ENCODE measurements at regions not wholly inside any gene's neighbourhood (a gene's known extent, or its start where the extent isn't known, plus 50 kb on each side); places are given as distances from the start of the nearest gene placed in this dataset.

GRCh38 chr4:156663663-156664062 is 307.9 kb downstream of the PDGFC start:
- no peaks in the 10 kb centered on the region for H3K36me3 Mint-ChIP-seq
- no peak overlapping the region for H3K4me3 Mint-ChIP-seq
- ATAC-seq, result no peak
- no peak for DNase-seq (ENCODE audit: low spot score in 2 of 2)
- no peak overlapping the region for H3K27ac Mint-ChIP-seq
- H3K9me3 Mint-ChIP-seq, result peaks cover 7% of the 10 kb centered on the region
- H3K4me1 Mint-ChIP-seq, result no peaks in the 10 kb centered on the region

GRCh38 chr4:156662921-156663320 is 308.7 kb downstream of the PDGFC start:
- no peak overlapping the region for H3K27ac Mint-ChIP-seq
- H3K9me3 Mint-ChIP-seq, result peaks cover 7% of the 10 kb centered on the region
- H3K36me3 Mint-ChIP-seq, result no peaks in the 10 kb centered on the region
- ATAC-seq (no peak), DNase-seq (ENCODE audit: low spot score in 2 of 2) (no peak)
- H3K4me3 Mint-ChIP-seq, result no peak overlapping the region
- H3K4me1 Mint-ChIP-seq, result no peaks in the 10 kb centered on the region

GRCh38 chr4:156661555-156661954 is 310.0 kb downstream of the PDGFC start:
- H3K36me3 Mint-ChIP-seq, result no peaks in the 10 kb centered on the region
- H3K27ac Mint-ChIP-seq, result no peak overlapping the region
- no peak overlapping the region for H3K4me3 Mint-ChIP-seq
- no peak for ATAC-seq
- H3K9me3 Mint-ChIP-seq, result peaks cover 13% of the 10 kb centered on the region
- DNase-seq (ENCODE audit: low spot score in 2 of 2), result no peak
- H3K4me1 Mint-ChIP-seq, result no peaks in the 10 kb centered on the region

- Mint-ChIP-seq H3K4me3 (no peak overlapping the region), H3K4me1 (no peaks in the 10 kb centered on the region), H3K9me3 (peaks cover 9% of the 10 kb centered on the region), H3K27ac (no peak overlapping the region), H3K36me3 (no peaks in the 10 kb centered on the region)
- no peak for DNase-seq (ENCODE audit: low spot score in 2 of 2)
- no peak for ATAC-seq
Measured at GRCh38 chr4:156660465-156660864, 311.1 kb downstream of the PDGFC start.

GRCh38 chr4:156659983-156660382 is 311.6 kb downstream of the PDGFC start:
- ATAC-seq (no peak), DNase-seq (ENCODE audit: low spot score in 2 of 2) (no peak)
- Mint-ChIP-seq H3K4me3 (no peak overlapping the region), H3K9me3 (peaks cover 9% of the 10 kb centered on the region), H3K4me1 (no peaks in the 10 kb centered on the region), H3K27ac (no peak overlapping the region), H3K36me3 (no peaks in the 10 kb centered on the region)

- no peaks in the 10 kb centered on the region for H3K4me1 Mint-ChIP-seq
- no peak for DNase-seq (ENCODE audit: low spot score in 2 of 2)
- ATAC-seq, result no peak
- H3K9me3 Mint-ChIP-seq, result peaks cover 9% of the 10 kb centered on the region
- no peak overlapping the region for H3K4me3 Mint-ChIP-seq
- no peak overlapping the region for H3K27ac Mint-ChIP-seq
- no peaks in the 10 kb centered on the region for H3K36me3 Mint-ChIP-seq
Measured at GRCh38 chr4:156659570-156659969, 312.0 kb downstream of the PDGFC start.

- ATAC-seq, result no peak
- no peak for DNase-seq (ENCODE audit: low spot score in 2 of 2)
- Mint-ChIP-seq H3K4me3 (no peak overlapping the region), H3K9me3 (peaks cover 10% of the 10 kb centered on the region), H3K27ac (no peak overlapping the region), H3K4me1 (no peaks in the 10 kb centered on the region), H3K36me3 (no peaks in the 10 kb centered on the region)
Measured at GRCh38 chr4:156656896-156657295, 314.7 kb downstream of the PDGFC start.

GRCh38 chr4:156654410-156654809 is 317.2 kb downstream of the PDGFC start:
- no peak overlapping the region for H3K4me3 Mint-ChIP-seq
- no peak overlapping the region for H3K27ac Mint-ChIP-seq
- no peaks in the 10 kb centered on the region for H3K36me3 Mint-ChIP-seq
- H3K9me3 Mint-ChIP-seq, result peaks cover 21% of the 10 kb centered on the region
- no peaks in the 10 kb centered on the region for H3K4me1 Mint-ChIP-seq
- ATAC-seq (no peak), DNase-seq (ENCODE audit: low spot score in 2 of 2) (no peak)

- Mint-ChIP-seq H3K27ac (no peak overlapping the region), H3K4me1 (no peaks in the 10 kb centered on the region), H3K9me3 (peaks cover 16% of the 10 kb centered on the region), H3K4me3 (no peak overlapping the region), H3K36me3 (no peaks in the 10 kb centered on the region)
- ATAC-seq (no peak), DNase-seq (ENCODE audit: low spot score in 2 of 2) (no peak)
Measured at GRCh38 chr4:156643826-156644225, 327.8 kb downstream of the PDGFC start.

- Mint-ChIP-seq H3K4me1 (no peaks in the 10 kb centered on the region), H3K4me3 (no peak overlapping the region), H3K27ac (no peak overlapping the region), H3K36me3 (no peaks in the 10 kb centered on the region), H3K9me3 (peaks cover 14% of the 10 kb centered on the region)
- no peak for DNase-seq (ENCODE audit: low spot score in 2 of 2)
- no peak for ATAC-seq
Measured at GRCh38 chr4:156642161-156642560, 329.4 kb downstream of the PDGFC start.

- ATAC-seq (no peak), DNase-seq (ENCODE audit: low spot score in 2 of 2) (no peak)
- Mint-ChIP-seq H3K4me1 (no peaks in the 10 kb centered on the region), H3K4me3 (no peak overlapping the region), H3K9me3 (peaks cover 14% of the 10 kb centered on the region), H3K36me3 (no peaks in the 10 kb centered on the region), H3K27ac (no peak overlapping the region)
Measured at GRCh38 chr4:156638925-156639605, 332.5 kb downstream of the PDGFC start.

- ATAC-seq (no peak), DNase-seq (ENCODE audit: low spot score in 2 of 2) (no peak)
- Mint-ChIP-seq H3K9me3 (peaks cover 14% of the 10 kb centered on the region), H3K36me3 (no peaks in the 10 kb centered on the region), H3K27ac (no peak overlapping the region), H3K4me1 (no peaks in the 10 kb centered on the region), H3K4me3 (no peak overlapping the region)
Measured at GRCh38 chr4:156638334-156638733, 333.3 kb downstream of the PDGFC start.

GRCh38 chr4:156636381-156636780 is 335.2 kb downstream of the PDGFC start:
- Mint-ChIP-seq H3K4me3 (no peak overlapping the region), H3K36me3 (no peaks in the 10 kb centered on the region), H3K4me1 (no peaks in the 10 kb centered on the region), H3K9me3 (peaks cover 18% of the 10 kb centered on the region), H3K27ac (no peak overlapping the region)
- DNase-seq (ENCODE audit: low spot score in 2 of 2) (no peak), ATAC-seq (no peak)

- Mint-ChIP-seq H3K36me3 (no peaks in the 10 kb centered on the region), H3K27ac (no peak overlapping the region), H3K4me3 (no peak overlapping the region), H3K4me1 (no peaks in the 10 kb centered on the region), H3K9me3 (peaks cover 19% of the 10 kb centered on the region)
- ATAC-seq, result no peak
- no peak for DNase-seq (ENCODE audit: low spot score in 2 of 2)
Measured at GRCh38 chr4:156635051-156635450, 336.5 kb downstream of the PDGFC start.

- Mint-ChIP-seq H3K36me3 (no peaks in the 10 kb centered on the region), H3K4me3 (no peak overlapping the region), H3K9me3 (peaks cover 22% of the 10 kb centered on the region), H3K4me1 (no peaks in the 10 kb centered on the region), H3K27ac (no peak overlapping the region)
- ATAC-seq (no peak), DNase-seq (ENCODE audit: low spot score in 2 of 2) (no peak)
Measured at GRCh38 chr4:156634612-156635011, 337.0 kb downstream of the PDGFC start.

- Mint-ChIP-seq H3K36me3 (no peaks in the 10 kb centered on the region), H3K4me3 (no peak overlapping the region), H3K9me3 (peaks cover 22% of the 10 kb centered on the region), H3K27ac (no peak overlapping the region), H3K4me1 (no peaks in the 10 kb centered on the region)
- ATAC-seq, result no peak
- no peak for DNase-seq (ENCODE audit: low spot score in 2 of 2)
Measured at GRCh38 chr4:156633847-156634246, 337.8 kb downstream of the PDGFC start.

GRCh38 chr4:156628858-156629257 is 342.7 kb downstream of the PDGFC start:
- H3K36me3 Mint-ChIP-seq, result no peaks in the 10 kb centered on the region
- no peak overlapping the region for H3K27ac Mint-ChIP-seq
- peaks cover 17% of the 10 kb centered on the region for H3K9me3 Mint-ChIP-seq
- DNase-seq (ENCODE audit: low spot score in 2 of 2), result no peak
- ATAC-seq, result no peak
- no peaks in the 10 kb centered on the region for H3K4me1 Mint-ChIP-seq
- no peak overlapping the region for H3K4me3 Mint-ChIP-seq
